ENCODE measurements at regions not wholly inside any gene's neighbourhood (a gene's known extent, or its start where the extent isn't known, plus 50 kb on each side); places are given as distances from the start of the nearest gene placed in this dataset.

DNA sequence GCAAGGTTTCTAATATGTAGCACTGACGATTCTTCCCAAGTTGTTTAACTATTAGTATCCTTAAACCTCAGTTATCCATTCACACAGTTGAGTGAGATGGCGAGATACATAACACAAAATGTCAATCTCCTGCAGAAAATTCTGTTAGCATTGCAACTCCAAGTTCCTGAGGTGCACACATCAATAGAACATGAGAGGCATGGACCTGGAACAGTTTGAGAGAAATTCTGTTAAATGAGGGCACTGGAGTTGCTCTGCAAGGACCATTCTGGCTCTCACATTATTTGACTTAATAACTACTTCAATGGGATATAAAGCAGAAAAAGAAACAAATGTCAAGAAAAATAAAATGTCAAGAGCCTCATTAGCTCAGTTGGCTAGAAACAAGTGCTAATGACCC, 301.2 kb upstream of the DIAPH2 start:
- ChIA-PET CTCF (no interaction called here), POLR2A (no interaction called here)
- Histone ChIP-seq H3K36me3 (ENCODE audit: control insufficient read depth, insufficient read depth, low read length) (no peaks in the 10 kb centered on the region), H3K27me3 (ENCODE audit: control insufficient read depth, insufficient read depth, low read length) (no peaks in the 10 kb centered on the region), H3K9me3 (ENCODE audit: control insufficient read depth, insufficient read depth, low read depth, low read length) (no peaks in the 10 kb centered on the region), H3K27ac (ENCODE audit: low read length) (no peak overlapping the region), H3K4me3 (ENCODE audit: low read depth in 2 of 2, low read length in 2 of 2) (no peak overlapping the region), H3K4me1 (ENCODE audit: control insufficient read depth, insufficient read depth, low read length) (no peaks in the 10 kb centered on the region)
- intact Hi-C loops (cut with micrococcal nuclease; ENCODE audit: unreplicated experiment) (no loop called here), in situ Hi-C loops (cut with HindIII; ENCODE audit: low pct_unique_long_range_greater_than_20kb, low sequenced_read_pairs) (no loop called here)
- no TSS peak for BruUV-seq (replicated peaks)
- no peak for ATAC-seq
- DNase-seq (ENCODE audit: low read depth, low spot score), result no peak
- TF ChIP-seq POLR2AphosphoS5 (IDR thresholded peaks at IDR 0.05; ENCODE audit: low read depth, low read length), result no peak
- no peak for TF ChIP-seq TCF7L2 (IDR thresholded peaks at IDR 0.05; ENCODE audit: low read depth, low read length)
- TF ChIP-seq, protein P1, sequence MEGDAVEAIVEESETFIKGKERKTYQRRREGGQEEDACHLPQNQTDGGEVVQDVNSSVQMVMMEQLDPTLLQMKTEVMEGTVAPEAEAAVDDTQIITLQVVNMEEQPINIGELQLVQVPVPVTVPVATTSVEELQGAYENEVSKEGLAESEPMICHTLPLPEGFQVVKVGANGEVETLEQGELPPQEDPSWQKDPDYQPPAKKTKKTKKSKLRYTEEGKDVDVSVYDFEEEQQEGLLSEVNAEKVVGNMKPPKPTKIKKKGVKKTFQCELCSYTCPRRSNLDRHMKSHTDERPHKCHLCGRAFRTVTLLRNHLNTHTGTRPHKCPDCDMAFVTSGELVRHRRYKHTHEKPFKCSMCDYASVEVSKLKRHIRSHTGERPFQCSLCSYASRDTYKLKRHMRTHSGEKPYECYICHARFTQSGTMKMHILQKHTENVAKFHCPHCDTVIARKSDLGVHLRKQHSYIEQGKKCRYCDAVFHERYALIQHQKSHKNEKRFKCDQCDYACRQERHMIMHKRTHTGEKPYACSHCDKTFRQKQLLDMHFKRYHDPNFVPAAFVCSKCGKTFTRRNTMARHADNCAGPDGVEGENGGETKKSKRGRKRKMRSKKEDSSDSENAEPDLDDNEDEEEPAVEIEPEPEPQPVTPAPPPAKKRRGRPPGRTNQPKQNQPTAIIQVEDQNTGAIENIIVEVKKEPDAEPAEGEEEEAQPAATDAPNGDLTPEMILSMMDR (IDR thresholded peaks at IDR 0.05), result no peak
- TF ChIP-seq, protein P2, sequence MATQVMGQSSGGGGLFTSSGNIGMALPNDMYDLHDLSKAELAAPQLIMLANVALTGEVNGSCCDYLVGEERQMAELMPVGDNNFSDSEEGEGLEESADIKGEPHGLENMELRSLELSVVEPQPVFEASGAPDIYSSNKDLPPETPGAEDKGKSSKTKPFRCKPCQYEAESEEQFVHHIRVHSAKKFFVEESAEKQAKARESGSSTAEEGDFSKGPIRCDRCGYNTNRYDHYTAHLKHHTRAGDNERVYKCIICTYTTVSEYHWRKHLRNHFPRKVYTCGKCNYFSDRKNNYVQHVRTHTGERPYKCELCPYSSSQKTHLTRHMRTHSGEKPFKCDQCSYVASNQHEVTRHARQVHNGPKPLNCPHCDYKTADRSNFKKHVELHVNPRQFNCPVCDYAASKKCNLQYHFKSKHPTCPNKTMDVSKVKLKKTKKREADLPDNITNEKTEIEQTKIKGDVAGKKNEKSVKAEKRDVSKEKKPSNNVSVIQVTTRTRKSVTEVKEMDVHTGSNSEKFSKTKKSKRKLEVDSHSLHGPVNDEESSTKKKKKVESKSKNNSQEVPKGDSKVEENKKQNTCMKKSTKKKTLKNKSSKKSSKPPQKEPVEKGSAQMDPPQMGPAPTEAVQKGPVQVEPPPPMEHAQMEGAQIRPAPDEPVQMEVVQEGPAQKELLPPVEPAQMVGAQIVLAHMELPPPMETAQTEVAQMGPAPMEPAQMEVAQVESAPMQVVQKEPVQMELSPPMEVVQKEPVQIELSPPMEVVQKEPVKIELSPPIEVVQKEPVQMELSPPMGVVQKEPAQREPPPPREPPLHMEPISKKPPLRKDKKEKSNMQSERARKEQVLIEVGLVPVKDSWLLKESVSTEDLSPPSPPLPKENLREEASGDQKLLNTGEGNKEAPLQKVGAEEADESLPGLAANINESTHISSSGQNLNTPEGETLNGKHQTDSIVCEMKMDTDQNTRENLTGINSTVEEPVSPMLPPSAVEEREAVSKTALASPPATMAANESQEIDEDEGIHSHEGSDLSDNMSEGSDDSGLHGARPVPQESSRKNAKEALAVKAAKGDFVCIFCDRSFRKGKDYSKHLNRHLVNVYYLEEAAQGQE (IDR thresholded peaks at IDR 0.05; ENCODE audit: insufficient read depth in 1 of 2, low read depth in 2 of 2, low read length in 1 of 2), result no peak
- no peak for TF ChIP-seq SIN3A (IDR thresholded peaks at IDR 0.05; ENCODE audit: borderline replicate concordance, insufficient read depth, low read depth, low read length)

DNA sequence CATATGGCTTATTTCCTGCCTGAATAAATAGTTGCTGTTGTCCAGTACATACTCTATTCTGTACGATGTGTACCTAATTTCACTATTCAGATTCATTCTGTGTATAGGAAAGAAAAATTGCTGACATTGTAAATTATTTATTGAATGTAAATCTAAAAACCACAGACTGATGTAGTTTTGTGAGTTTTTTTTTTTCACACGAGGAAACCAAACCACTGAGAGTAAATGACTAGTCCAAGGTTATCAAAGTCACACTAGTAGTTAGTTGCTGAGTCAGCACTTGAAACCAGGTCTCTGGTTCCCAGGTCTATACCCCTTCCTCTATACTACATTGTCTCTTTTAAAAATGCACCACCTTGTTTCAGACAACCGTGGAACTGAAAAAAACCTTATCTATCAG, 298.3 kb upstream of the DIAPH2 start:
- in situ Hi-C loops (cut with HindIII; ENCODE audit: low pct_unique_long_range_greater_than_20kb, low sequenced_read_pairs), result no loop called here
- TF ChIP-seq, protein P1 (IDR thresholded peaks at IDR 0.05), result no peak
- TF ChIP-seq TCF7L2 (IDR thresholded peaks at IDR 0.05; ENCODE audit: low read depth, low read length) (no peak), POLR2AphosphoS5 (IDR thresholded peaks at IDR 0.05; ENCODE audit: low read depth, low read length) (no peak), SIN3A (IDR thresholded peaks at IDR 0.05; ENCODE audit: borderline replicate concordance, insufficient read depth, low read depth, low read length) (no peak)
- TF ChIP-seq, protein P2 (IDR thresholded peaks at IDR 0.05; ENCODE audit: insufficient read depth in 1 of 2, low read depth in 2 of 2, low read length in 1 of 2), result no peak
- ChIA-PET POLR2A (no interaction called here), CTCF (no interaction called here)
- ATAC-seq, result no peak
- DNase-seq (ENCODE audit: low read depth, low spot score), result no peak
- Histone ChIP-seq H3K9me3 (ENCODE audit: control insufficient read depth, insufficient read depth, low read depth, low read length) (no peaks in the 10 kb centered on the region), H3K27me3 (ENCODE audit: control insufficient read depth, insufficient read depth, low read length) (no peaks in the 10 kb centered on the region), H3K36me3 (ENCODE audit: control insufficient read depth, insufficient read depth, low read length) (no peaks in the 10 kb centered on the region), H3K27ac (ENCODE audit: low read length) (no peak overlapping the region), H3K4me1 (ENCODE audit: control insufficient read depth, insufficient read depth, low read length) (no peaks in the 10 kb centered on the region), H3K4me3 (ENCODE audit: low read depth in 2 of 2, low read length in 2 of 2) (no peak overlapping the region)
- intact Hi-C loops (cut with micrococcal nuclease; ENCODE audit: unreplicated experiment), result no loop called here
- no TSS peak for BruUV-seq (replicated peaks)

Data from Panc1 (cell line).